PC-3 (cell line): ENCODE measurements at regions not wholly inside any gene's neighbourhood (a gene's known extent, or its start where the extent isn't known, plus 50 kb on each side); places are given as distances from the start of the nearest gene placed in this dataset.

Experiments used
- ATAC-seq: fragments of 200-7000 bp; cut with Tn5 transposase; 2 replicates; pipeline ENCODE4 v1.9.1; 2020; ENCODE audit warnings: mild to moderate bottlenecking, moderate library complexity
- BruUV-seq: library from RNA; stranded (reverse); fragments of 400-500 nt; replicated peaks from 2 replicates; lab custom pipeline; 2021; lab: Mats Ljungman, UMichigan
- CTCF ChIA-PET: fragments of 300-600 bp; sonication (Branson Sonifier 250); formaldehyde crosslinking; loops from one replicate; lab custom pipeline; 2022; ENCODE audit warnings: antibody characterized with exemption; lab: Charles Lee
- POLR2A ChIA-PET: fragments of 300-600 bp; sonication (Branson Sonifier 250); formaldehyde crosslinking; loops from one replicate; lab custom pipeline; 2022; ENCODE audit warnings: antibody characterized with exemption; ENCODE audit not compliant: unreplicated experiment; lab: Charles Lee
- DNase-seq: peaks from one replicate; pipeline ENCODE4 v3.0.0-alpha.2; 2015
- H2AFZ ChIP-seq: fragments of 300-600 bp; sonication (generic); 2 replicates; pipeline ENCODE4 v1.6.0; 2016; ENCODE audit warnings: antibody characterized with exemption, low read length
- H3F3A ChIP-seq: fragments of 300-600 bp; sonication (generic); one replicate; pipeline ENCODE4 v1.6.0; 2017; ENCODE audit warnings: antibody characterized with exemption, low read length, control low read depth, mild to moderate bottlenecking; ENCODE audit not compliant: unreplicated experiment
- H3K27ac ChIP-seq: fragments of 300-600 bp; sonication (generic); 2 replicates; pipeline ENCODE4 v1.5.1; 2016; ENCODE audit warnings: mild to moderate bottlenecking, low read length
- H3K27me3 ChIP-seq: fragments of 300-600 bp; sonication (generic); 2 replicates; pipeline ENCODE4 v1.6.1; 2016; ENCODE audit warnings: low read length, mixed read lengths
- H3K36me3 ChIP-seq: fragments of 300-600 bp; sonication (generic); 2 replicates; pipeline ENCODE4 v1.6.1; 2016; ENCODE audit warnings: low read depth, mixed run types, low read length, mixed read lengths
- H3K4me1 ChIP-seq: fragments of 300-600 bp; sonication (generic); 2 replicates; pipeline ENCODE4 v1.5.1; 2016; ENCODE audit warnings: low read length; ENCODE audit not compliant: insufficient read depth
- H3K4me2 ChIP-seq: fragments of 300-600 bp; sonication (generic); 2 replicates; pipeline ENCODE4 v1.6.0; 2016; ENCODE audit warnings: low read length
- H3K4me3 ChIP-seq: fragments of 300-600 bp; sonication (generic); 2 replicates; pipeline ENCODE4 v1.5.1; 2016; ENCODE audit warnings: mild to moderate bottlenecking, low read length, mixed read lengths
- H3K79me2 ChIP-seq: fragments of 300-600 bp; sonication (generic); 2 replicates; pipeline ENCODE4 v1.6.1; 2017; ENCODE audit warnings: low read length, mixed read lengths
- H3K9ac ChIP-seq: fragments of 300-600 bp; sonication (generic); 2 replicates; pipeline ENCODE4 v1.6.0; 2016; ENCODE audit warnings: mild to moderate bottlenecking, low read length
- H3K9me2 ChIP-seq: fragments of 300-600 bp; sonication (generic); replicated peaks from 2 replicates; pipeline ENCODE4 v1.6.1; 2016; ENCODE audit warnings: mixed run types, low read length, mixed read lengths
- H3K9me3 ChIP-seq: fragments of 300-600 bp; sonication (generic); 2 replicates; pipeline ENCODE4 v1.6.1; 2016; ENCODE audit warnings: low read length, mixed read lengths
- H4K20me1 ChIP-seq: fragments of 300-600 bp; sonication (generic); 2 replicates; pipeline ENCODE4 v1.6.1; 2016; ENCODE audit warnings: low read length, mixed read lengths
- CTCF ChIP-seq: fragments of 300-600 bp; sonication (generic); conservative IDR thresholded peaks from 2 replicates; pipeline ENCODE4 v1.5.1; 2017; ENCODE audit warnings: antibody characterized with exemption, low read depth, mild to moderate bottlenecking, low read length
- EZH2 ChIP-seq: fragments of 300-600 bp; sonication (generic); IDR thresholded peaks from one replicate; pipeline ENCODE4 v1.6.1; 2017; ENCODE audit warnings: antibody characterized with exemption, mild to moderate bottlenecking, low read length; ENCODE audit not compliant: unreplicated experiment
- EZH2phosphoT487 ChIP-seq: fragments of 300-600 bp; sonication (generic); IDR thresholded peaks from 2 replicates; pipeline ENCODE4 v1.6.1; 2018; ENCODE audit warnings: mild to moderate bottlenecking, antibody characterized with exemption, low read length, borderline replicate concordance
- intact Hi-C: fragments of 100-400 bp; cut with micrococcal nuclease; formaldehyde crosslinking; loops from 2 replicates; pipeline ENCODE4 v1.9.0; 2023

- Histone ChIP-seq H3K79me2 (no peaks in the 10 kb centered on the region), H3F3A (no peaks in the 10 kb centered on the region), H3K36me3 (no peaks in the 10 kb centered on the region), H3K9me2 (no peaks in the 10 kb centered on the region), H3K9ac (no peak overlapping the region), H3K4me2 (no peak overlapping the region), H3K4me3 (no peak overlapping the region), H3K27ac (no peak overlapping the region), H3K27me3 (no peaks in the 10 kb centered on the region), H4K20me1 (no peaks in the 10 kb centered on the region), H3K4me1 (0 out of 2 replicates have a peak, but pooled peaks cover under 1% of the 10 kb centered on the region), H2AFZ (no peak overlapping the region), H3K9me3 (no peaks in the 10 kb centered on the region)
- ATAC-seq (no peak), DNase-seq (no peak)
- BruUV-seq: no TSS peak
- TF ChIP-seq EZH2 (no peak), EZH2phosphoT487 (no peak), CTCF (no peak)
- ChIA-PET POLR2A (no interaction called here), CTCF (no interaction called here)
- intact Hi-C loops: no loop called here
Observed at GRCh38 chr19:29093553-29093908, 119.4 kb downstream of the UQCRFS1 start.

GRCh38 chr19:29092712-29093552 lies 120.0 kb downstream of the UQCRFS1 start:
- Histone ChIP-seq H3K4me1 (no peaks in the 10 kb centered on the region), H3K4me2 (no peak overlapping the region), H3K79me2 (no peaks in the 10 kb centered on the region), H3K4me3 (no peak overlapping the region), H4K20me1 (no peaks in the 10 kb centered on the region), H2AFZ (no peak overlapping the region), H3K9me2 (no peaks in the 10 kb centered on the region), H3K27ac (no peak overlapping the region), H3K27me3 (no peaks in the 10 kb centered on the region), H3K36me3 (no peaks in the 10 kb centered on the region), H3K9ac (no peak overlapping the region), H3F3A (no peaks in the 10 kb centered on the region), H3K9me3 (no peaks in the 10 kb centered on the region)
- ChIA-PET CTCF (no interaction called here), POLR2A (no interaction called here)
- no peak for ATAC-seq
- intact Hi-C loops: no loop called here
- DNase-seq: no peak
- no TSS peak for BruUV-seq
- TF ChIP-seq EZH2 (no peak), EZH2phosphoT487 (no peak), CTCF (no peak)
